GM23338 (cell line): ENCODE measurements at regions not wholly inside any gene's neighbourhood (a gene's known extent, or its start where the extent isn't known, plus 50 kb on each side); places are given as distances from the start of the nearest gene placed in this dataset.

Source experiments
- ATAC-seq: fragments of 200-7000 bp; cut with Tn5 transposase; 3 replicates; pipeline ENCODE4 v1.9.1; 2020
- DNase-seq: peaks from one replicate; pipeline ENCODE4 v3.0.0-alpha.2; 2015; ENCODE audit warnings: low spot score
- H2AFZ ChIP-seq: fragments of 200-600 bp; sonication (generic); 2 replicates; pipeline ENCODE4 v1.8.0; 2016; ENCODE audit warnings: antibody characterized with exemption, mild to moderate bottlenecking, moderate library complexity
- H3F3A ChIP-seq: fragments of 200-600 bp; sonication (generic); replicated peaks from 2 replicates; pipeline ENCODE4 v1.8.0; 2017; ENCODE audit warnings: antibody characterized with exemption, mixed run types, low read depth
- H3K27ac ChIP-seq: fragments of 200-600 bp; sonication (generic); 2 replicates; pipeline ENCODE4 v1.6.1; 2016; ENCODE audit warnings: low read depth
- H3K27me3 ChIP-seq: fragments of 200-600 bp; sonication (generic); 2 replicates; pipeline ENCODE4 v1.8.0; 2016; ENCODE audit warnings: mild to moderate bottlenecking, mixed run types, moderate library complexity; ENCODE audit not compliant: insufficient read depth
- H3K36me3 ChIP-seq: fragments of 200-600 bp; sonication (generic); 2 replicates; pipeline ENCODE4 v1.8.0; 2016; ENCODE audit warnings: mild to moderate bottlenecking; ENCODE audit not compliant: insufficient read depth
- H3K4me1 ChIP-seq: fragments of 200-600 bp; sonication (generic); 2 replicates; pipeline ENCODE4 v1.8.0; 2016; ENCODE audit warnings: mild to moderate bottlenecking, moderate library complexity; ENCODE audit not compliant: insufficient read depth
- H3K4me2 ChIP-seq: fragments of 200-600 bp; sonication (generic); 2 replicates; pipeline ENCODE4 v1.7.1; 2017; ENCODE audit warnings: mixed run types
- H3K4me3 ChIP-seq: fragments of 200-600 bp; sonication (generic); 2 replicates; pipeline ENCODE4 v1.6.1; 2016; ENCODE audit warnings: mixed run types
- H3K79me2 ChIP-seq: fragments of 200-600 bp; sonication (generic); replicated peaks from 2 replicates; pipeline ENCODE4 v1.8.0; 2017; ENCODE audit warnings: mild to moderate bottlenecking; ENCODE audit not compliant: insufficient read depth
- H3K9me2 ChIP-seq: fragments of 200-600 bp; sonication (generic); 2 replicates; pipeline ENCODE4 v1.8.0; 2017; ENCODE audit not compliant: insufficient read depth
- H4K20me1 ChIP-seq: fragments of 200-600 bp; sonication (generic); replicated peaks from 2 replicates; pipeline ENCODE4 v1.8.0; 2017; ENCODE audit warnings: mild to moderate bottlenecking; ENCODE audit not compliant: insufficient read depth
- H3K27ac Mint-ChIP-seq: 2 replicates; pipeline ENCODE4 v1.8.0; 2020; ENCODE audit warnings: inconsistent platforms, mild to moderate bottlenecking, moderate library complexity, mixed read lengths
- H3K27me3 Mint-ChIP-seq: 3 replicates; pipeline ENCODE4 v1.8.0; 2022; ENCODE audit warnings: low read depth, mild to moderate bottlenecking, moderate library complexity, mixed read lengths, inconsistent platforms; ENCODE audit not compliant: insufficient read depth, poor library complexity
- H3K36me3 Mint-ChIP-seq: 3 replicates; pipeline ENCODE4 v1.8.0; 2021; ENCODE audit warnings: low read depth, mild to moderate bottlenecking, inconsistent platforms, moderate library complexity, mixed read lengths
- H3K4me1 Mint-ChIP-seq: 3 replicates; pipeline ENCODE4 v1.8.0; 2020; ENCODE audit warnings: mild to moderate bottlenecking, inconsistent platforms, mixed read lengths
- H3K4me3 Mint-ChIP-seq: 3 replicates; pipeline ENCODE4 v1.8.0; 2021; ENCODE audit warnings: moderate library complexity, mild to moderate bottlenecking, inconsistent platforms, mixed read lengths
- H3K9me3 Mint-ChIP-seq: 3 replicates; pipeline ENCODE4 v1.8.0; 2020; ENCODE audit warnings: moderate library complexity, mild to moderate bottlenecking, inconsistent platforms, mixed read lengths
- CTCF ChIP-seq, 2 experiments: fragments of 200-600 bp in 1 of 2; sonication (generic) in 1 of 2; conservative IDR thresholded peaks; 2 replicates each; pipeline versions ENCODE4 v1.5.1 to v1.6.1; 2016 to 2017; ENCODE audit warnings: antibody characterized with exemption in 2 of 2, low read depth in 2 of 2, mild to moderate bottlenecking in 2 of 2, moderate library complexity in 1 of 2
- ETS1 ChIP-seq: IDR thresholded peaks from 2 replicates; pipeline ENCODE4 v1.6.1; 2016; ENCODE audit warnings: antibody characterized with exemption
- EZH2 ChIP-seq: fragments of 200-600 bp; sonication (generic); IDR thresholded peaks from one replicate; pipeline ENCODE4 v1.8.0; 2017; ENCODE audit warnings: antibody characterized with exemption, mild to moderate bottlenecking, low read depth; ENCODE audit not compliant: unreplicated experiment
- EZH2phosphoT487 ChIP-seq: fragments of 200-600 bp; sonication (generic); IDR thresholded peaks from one replicate; pipeline ENCODE4 v1.8.1; 2018; ENCODE audit warnings: antibody characterized with exemption; ENCODE audit not compliant: unreplicated experiment
- JUNB ChIP-seq: IDR thresholded peaks from one replicate; pipeline ENCODE4 v1.6.1; 2016; ENCODE audit warnings: antibody characterized with exemption; ENCODE audit not compliant: unreplicated experiment
- NANOG ChIP-seq: IDR thresholded peaks from 2 replicates; pipeline ENCODE4 v1.6.1; 2016; ENCODE audit warnings: antibody characterized with exemption, borderline replicate concordance
- POLR2AphosphoS5 ChIP-seq: IDR thresholded peaks from 2 replicates; pipeline ENCODE4 v1.6.1; 2016; ENCODE audit warnings: antibody characterized with exemption, low read depth
- STAT1 ChIP-seq: IDR thresholded peaks from one replicate; pipeline ENCODE4 v1.6.1; 2016; ENCODE audit warnings: antibody characterized with exemption; ENCODE audit not compliant: unreplicated experiment
- ZNF114 ChIP-seq: fragments of 250-450 bp; sonication (Bioruptor Pico); IDR thresholded peaks from 2 replicates; pipeline ENCODE4 v1.5.0; 2020; ENCODE audit warnings: mild to moderate bottlenecking, moderate library complexity
- TF ChIP-seq, protein P1 (sequence below): fragments of 250-450 bp; sonication (Bioruptor Pico); IDR thresholded peaks from 2 replicates; pipeline ENCODE4 v1.5.0; 2020; ENCODE audit warnings: mild to moderate bottlenecking, moderate library complexity

DNA sequence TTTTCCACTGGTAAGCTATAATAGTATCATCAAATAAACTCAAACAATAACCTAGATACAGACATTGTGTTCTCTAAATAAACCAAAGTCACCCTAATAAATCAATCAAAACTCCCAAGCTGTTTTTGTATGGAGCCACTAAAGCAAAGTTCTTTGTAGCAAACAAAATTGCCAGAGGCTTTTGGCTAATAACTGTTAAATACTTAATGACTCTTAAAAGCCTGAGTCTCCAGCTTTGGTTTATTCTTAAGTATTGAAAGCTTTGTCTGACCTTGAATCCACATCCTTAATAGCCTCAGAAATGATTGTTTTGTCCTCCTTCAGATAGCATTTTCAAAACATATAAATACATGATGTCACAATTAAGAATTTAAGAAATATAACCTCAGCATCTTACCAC, 725.3 kb downstream of the SI start:
- H3K79me2 ChIP-seq: no peaks in the 10 kb centered on the region
- peaks cover 4% of the 10 kb centered on the region for H3K9me2 ChIP-seq
- no peak overlapping the region for H3K27ac ChIP-seq
- no peaks in the 10 kb centered on the region for H3K36me3 ChIP-seq
- no peak for TF ChIP-seq NANOG
- TF ChIP-seq ETS1: no peak
- TF ChIP-seq EZH2phosphoT487: no peak
- no peak for TF ChIP-seq CTCF (conservative IDR thresholded peaks at IDR 0.05; ENCODE audit: low read depth in 2 of 2)
- TF ChIP-seq, protein P1, sequence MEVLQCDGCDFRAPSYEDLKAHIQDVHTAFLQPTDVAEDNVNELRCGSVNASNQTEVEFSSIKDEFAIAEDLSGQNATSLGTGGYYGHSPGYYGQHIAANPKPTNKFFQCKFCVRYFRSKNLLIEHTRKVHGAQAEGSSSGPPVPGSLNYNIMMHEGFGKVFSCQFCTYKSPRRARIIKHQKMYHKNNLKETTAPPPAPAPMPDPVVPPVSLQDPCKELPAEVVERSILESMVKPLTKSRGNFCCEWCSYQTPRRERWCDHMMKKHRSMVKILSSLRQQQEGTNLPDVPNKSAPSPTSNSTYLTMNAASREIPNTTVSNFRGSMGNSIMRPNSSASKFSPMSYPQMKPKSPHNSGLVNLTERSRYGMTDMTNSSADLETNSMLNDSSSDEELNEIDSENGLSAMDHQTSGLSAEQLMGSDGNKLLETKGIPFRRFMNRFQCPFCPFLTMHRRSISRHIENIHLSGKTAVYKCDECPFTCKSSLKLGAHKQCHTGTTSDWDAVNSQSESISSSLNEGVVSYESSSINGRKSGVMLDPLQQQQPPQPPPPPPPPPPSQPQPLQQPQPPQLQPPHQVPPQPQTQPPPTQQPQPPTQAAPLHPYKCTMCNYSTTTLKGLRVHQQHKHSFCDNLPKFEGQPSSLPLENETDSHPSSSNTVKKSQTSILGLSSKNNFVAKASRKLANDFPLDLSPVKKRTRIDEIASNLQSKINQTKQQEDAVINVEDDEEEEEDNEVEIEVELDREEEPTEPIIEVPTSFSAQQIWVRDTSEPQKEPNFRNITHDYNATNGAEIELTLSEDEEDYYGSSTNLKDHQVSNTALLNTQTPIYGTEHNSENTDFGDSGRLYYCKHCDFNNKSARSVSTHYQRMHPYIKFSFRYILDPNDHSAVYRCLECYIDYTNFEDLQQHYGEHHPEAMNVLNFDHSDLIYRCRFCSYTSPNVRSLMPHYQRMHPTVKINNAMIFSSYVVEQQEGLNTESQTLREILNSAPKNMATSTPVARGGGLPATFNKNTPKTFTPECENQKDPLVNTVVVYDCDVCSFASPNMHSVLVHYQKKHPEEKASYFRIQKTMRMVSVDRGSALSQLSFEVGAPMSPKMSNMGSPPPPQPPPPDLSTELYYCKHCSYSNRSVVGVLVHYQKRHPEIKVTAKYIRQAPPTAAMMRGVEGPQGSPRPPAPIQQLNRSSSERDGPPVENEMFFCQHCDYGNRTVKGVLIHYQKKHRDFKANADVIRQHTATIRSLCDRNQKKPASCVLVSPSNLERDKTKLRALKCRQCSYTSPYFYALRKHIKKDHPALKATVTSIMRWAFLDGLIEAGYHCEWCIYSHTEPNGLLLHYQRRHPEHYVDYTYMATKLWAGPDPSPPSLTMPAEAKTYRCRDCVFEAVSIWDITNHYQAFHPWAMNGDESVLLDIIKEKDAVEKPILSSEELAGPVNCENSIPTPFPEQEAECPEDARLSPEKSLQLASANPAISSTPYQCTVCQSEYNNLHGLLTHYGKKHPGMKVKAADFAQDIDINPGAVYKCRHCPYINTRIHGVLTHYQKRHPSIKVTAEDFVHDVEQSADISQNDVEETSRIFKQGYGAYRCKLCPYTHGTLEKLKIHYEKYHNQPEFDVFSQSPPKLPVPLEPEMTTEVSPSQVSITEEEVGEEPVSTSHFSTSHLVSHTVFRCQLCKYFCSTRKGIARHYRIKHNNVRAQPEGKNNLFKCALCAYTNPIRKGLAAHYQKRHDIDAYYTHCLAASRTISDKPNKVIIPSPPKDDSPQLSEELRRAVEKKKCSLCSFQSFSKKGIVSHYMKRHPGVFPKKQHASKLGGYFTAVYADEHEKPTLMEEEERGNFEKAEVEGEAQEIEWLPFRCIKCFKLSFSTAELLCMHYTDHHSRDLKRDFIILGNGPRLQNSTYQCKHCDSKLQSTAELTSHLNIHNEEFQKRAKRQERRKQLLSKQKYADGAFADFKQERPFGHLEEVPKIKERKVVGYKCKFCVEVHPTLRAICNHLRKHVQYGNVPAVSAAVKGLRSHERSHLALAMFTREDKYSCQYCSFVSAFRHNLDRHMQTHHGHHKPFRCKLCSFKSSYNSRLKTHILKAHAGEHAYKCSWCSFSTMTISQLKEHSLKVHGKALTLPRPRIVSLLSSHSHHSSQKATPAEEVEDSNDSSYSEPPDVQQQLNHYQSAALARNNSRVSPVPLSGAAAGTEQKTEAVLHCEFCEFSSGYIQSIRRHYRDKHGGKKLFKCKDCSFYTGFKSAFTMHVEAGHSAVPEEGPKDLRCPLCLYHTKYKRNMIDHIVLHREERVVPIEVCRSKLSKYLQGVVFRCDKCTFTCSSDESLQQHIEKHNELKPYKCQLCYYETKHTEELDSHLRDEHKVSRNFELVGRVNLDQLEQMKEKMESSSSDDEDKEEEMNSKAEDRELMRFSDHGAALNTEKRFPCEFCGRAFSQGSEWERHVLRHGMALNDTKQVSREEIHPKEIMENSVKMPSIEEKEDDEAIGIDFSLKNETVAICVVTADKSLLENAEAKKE (CRISPR knock-in tag): no peak
- no peak for TF ChIP-seq ZNF114
- TF ChIP-seq POLR2AphosphoS5: no peak
- no peak for TF ChIP-seq STAT1
- TF ChIP-seq JUNB: no peak
- TF ChIP-seq EZH2: no peak
- no peak overlapping the region for H3K4me3 Mint-ChIP-seq
- H3K27ac Mint-ChIP-seq: no peak overlapping the region
- H3K27me3 Mint-ChIP-seq: peaks cover 2% of the 10 kb centered on the region
- H3K4me1 Mint-ChIP-seq: peaks cover 5% of the 10 kb centered on the region
- H3K36me3 Mint-ChIP-seq: peaks cover 10% of the 10 kb centered on the region
- H3K4me3 ChIP-seq: no peak overlapping the region
- no peak overlapping the region for H3K4me2 ChIP-seq
- H3K9me3 Mint-ChIP-seq: no peaks in the 10 kb centered on the region; the same call in none of the 3 replicates
- no peaks in the 10 kb centered on the region for H4K20me1 ChIP-seq
- 0 out of 2 replicates have a peak, but pooled peaks cover 7% of the 10 kb centered on the region for H3K4me1 ChIP-seq
- DNase-seq (no peak), ATAC-seq (no peak)
- H3F3A ChIP-seq: no peaks in the 10 kb centered on the region
- H3K27me3 ChIP-seq: no peaks in the 10 kb centered on the region
- H2AFZ ChIP-seq: no peak overlapping the region
